Femur (tissue), 1 donor: ENCODE measurements at regions not wholly inside any gene's neighbourhood (a gene's known extent, or its start where the extent isn't known, plus 50 kb on each side); places are given as distances from the start of the nearest gene placed in this dataset.
"Not testable (repeated sequence)": the region's sequence is repeated elsewhere in the genome, so short reads cannot be mapped to it uniquely, and the experiment has no call there.

ENCODE experiments used
- DNase-seq: peaks from one replicate; pipeline ENCODE4 v3.0.0-alpha.2; 2017

DNA sequence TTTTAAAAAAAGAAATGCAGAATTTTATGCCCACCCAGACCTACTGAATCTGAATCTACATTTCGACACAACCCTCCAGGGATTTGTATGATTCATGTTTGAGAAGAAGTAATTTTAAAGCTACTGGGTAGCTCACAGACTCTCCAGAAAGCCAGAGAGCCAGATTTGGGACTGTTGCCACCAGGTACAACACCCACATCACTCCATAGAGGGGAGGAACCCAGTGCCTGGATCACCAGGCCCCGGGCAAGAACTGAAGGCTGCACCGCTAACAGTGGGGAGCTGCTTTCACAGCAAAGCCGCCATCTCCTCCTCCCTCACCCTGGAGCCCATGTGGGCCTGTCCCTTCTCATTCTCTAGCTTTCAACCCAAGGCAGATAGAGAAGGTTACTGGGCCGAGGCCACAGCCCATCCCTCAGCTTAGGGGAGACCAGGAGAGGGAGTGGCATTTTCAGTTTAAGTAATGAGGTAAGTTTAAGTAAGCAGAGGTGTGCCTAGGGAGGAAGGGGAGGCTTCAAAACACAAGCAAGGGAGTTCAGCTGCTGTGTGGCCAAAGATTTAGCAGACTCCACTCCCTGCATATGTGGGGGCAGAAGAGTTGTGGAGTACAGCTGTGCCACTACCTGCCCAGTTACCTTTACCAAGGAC lies 109.8 kb downstream of the IL12A start:
- DNase-seq = no peak

DNA sequence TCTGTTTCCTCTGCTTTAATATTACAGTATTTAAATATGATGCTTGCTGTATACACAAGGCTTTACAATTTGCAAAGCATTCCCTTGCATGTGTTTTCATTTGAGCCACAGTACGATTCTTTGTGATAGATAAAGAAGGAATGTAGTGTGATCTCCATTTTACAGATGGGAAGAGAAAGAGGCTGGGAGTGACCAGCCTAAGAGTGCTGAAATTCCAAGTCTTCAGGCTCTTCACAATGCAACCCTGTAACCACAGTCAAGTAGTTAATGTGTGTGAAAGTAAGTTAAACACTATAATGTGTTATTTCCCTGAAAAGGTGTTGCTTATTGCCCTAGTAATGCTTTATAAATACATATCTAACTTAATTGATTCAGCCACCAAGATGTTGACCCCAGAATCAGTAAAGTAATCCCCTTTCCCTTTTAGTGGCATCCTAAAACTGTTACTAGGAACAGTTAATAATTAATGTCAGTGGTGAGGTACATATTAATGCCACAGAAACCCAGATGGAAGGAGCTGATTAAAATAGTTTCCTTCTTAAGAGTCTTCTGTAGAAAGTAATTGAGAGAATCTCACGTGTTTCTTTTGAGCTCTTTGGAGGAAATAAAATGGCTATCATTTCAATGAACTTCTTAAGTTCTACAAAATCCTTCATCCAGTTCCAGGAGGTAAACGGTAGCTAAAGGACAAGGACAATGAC lies 110.4 kb downstream of the IL12A start:
- DNase-seq = no peak

DNA sequence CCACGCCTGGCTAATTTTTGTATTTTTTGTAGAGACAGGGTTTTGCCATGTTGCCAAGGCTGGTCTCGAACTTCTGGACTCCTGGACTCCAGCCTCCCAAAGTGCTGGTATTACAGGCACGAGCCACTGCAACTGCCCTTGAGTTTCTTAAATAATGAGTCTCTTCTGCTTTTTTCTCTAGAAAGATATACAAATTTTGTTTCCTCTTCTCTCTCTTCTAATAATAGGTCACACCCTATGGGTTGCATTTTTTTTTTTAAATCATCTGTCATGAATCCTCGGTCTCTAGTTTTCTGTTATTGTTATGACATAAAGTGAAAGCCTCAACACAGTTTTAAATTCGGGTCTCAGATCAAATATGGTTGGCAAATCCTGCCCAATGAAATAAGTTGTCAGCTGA lies 111.2 kb downstream of the IL12A start:
- DNase-seq = no peak

GRCh38 chr3:160100610-160101009 lies 112.0 kb downstream of the IL12A start:
- DNase-seq = no peak

DNA sequence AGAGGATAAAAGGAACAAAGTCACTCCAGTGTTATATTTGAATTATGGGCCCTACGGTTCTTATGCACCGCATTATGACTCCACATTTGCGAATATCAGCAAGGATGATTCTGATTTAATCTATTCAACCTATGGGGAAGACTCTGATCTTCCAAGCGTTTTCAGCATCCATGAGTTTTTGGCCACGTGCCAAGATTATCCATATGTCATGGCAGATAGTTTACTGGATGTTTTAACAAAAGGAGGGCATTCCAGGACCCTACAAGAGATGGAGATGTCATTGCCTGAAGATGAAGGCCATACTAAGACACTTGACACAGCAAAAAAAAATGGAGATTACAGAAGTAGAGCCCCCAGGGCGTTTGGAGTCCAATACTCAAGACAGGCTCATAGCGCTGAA lies 113.4 kb downstream of the IL12A start:
- DNase-seq = not testable (repeated sequence)

- DNase-seq = no peak
Observed at GRCh38 chr3:160103397-160103796, 114.8 kb downstream of the IL12A start.

GRCh38 chr3:160105907-160106584 lies 117.4 kb downstream of the IL12A start:
- DNase-seq = no peak

GRCh38 chr3:160106905-160107861 lies 118.0 kb upstream of the C3orf80 start:
- no peak for DNase-seq

DNA sequence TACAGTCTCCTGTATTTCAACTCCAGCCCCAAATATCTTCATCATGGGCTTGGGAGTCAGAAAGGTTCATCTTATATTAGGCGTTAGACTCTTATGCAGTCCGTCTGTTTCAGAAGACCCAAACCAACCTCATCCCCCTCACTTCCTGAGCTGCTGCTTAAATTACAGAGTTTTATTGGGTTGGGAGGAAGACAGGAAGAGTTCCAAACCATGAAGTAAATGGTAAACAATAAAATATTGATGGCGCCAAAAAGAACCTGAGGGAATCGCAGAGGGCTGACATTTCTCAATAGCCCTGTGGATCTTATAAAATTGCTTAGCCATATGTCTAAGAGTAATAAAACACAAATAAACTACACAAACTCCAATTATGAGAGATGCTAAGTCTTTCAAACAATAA lies 116.9 kb upstream of the C3orf80 start:
- DNase-seq = no peak

- DNase-seq = no peak
Observed at GRCh38 chr3:160112481-160112880, 112.7 kb upstream of the C3orf80 start.

- DNase-seq = no peak
Observed at GRCh38 chr3:160112996-160113395, 112.2 kb upstream of the C3orf80 start.

- DNase-seq = no peak
Observed at GRCh38 chr3:160114355-160114995, 110.7 kb upstream of the C3orf80 start.

GRCh38 chr3:160115387-160115786 lies 109.8 kb upstream of the C3orf80 start:
- DNase-seq = no peak

DNA sequence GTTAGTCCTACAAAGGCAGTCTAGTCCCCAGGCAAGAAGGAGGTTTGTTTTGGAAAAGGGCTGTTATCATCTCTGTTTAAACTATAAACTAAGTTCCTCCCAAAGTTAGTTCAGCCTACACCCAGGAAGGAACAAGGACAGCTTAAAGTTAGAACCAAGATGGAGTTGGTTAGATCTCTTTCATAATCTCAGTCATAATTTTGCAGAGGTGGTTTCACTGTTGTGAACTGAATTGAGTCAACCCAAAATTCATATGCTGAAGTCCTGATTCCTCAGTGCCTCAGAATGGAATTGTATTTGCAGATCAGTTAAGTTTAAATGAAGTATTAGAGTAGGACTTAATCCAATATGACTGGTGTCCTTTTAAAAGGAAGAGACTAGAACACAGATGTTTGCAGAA lies 101.0 kb upstream of the C3orf80 start:
- DNase-seq = no peak

GRCh38 chr3:160125258-160125657 lies 100.0 kb upstream of the C3orf80 start:
- DNase-seq = no peak

DNA sequence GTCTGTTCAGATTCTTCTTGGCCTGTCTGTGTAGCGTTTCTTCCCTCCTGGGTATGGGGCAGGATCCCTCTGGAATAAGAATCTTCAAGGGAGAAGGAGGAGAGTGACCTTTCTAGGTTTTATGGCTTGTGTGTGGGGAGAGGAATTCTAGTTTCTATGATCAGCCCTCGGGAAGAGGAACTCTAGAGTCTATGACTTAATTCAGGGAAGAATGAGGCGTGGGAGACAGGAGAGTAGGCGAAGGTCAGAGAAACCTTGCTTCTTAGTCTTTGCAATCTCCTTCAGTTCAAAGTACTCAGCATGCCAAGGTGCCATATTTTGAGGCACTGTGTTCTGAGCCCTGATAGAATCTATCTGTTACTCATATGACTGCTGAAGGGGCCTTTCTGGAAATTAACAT lies 99.2 kb upstream of the C3orf80 start:
- DNase-seq = no peak

GRCh38 chr3:160126761-160127160 lies 98.5 kb upstream of the C3orf80 start:
- no peak for DNase-seq

DNA sequence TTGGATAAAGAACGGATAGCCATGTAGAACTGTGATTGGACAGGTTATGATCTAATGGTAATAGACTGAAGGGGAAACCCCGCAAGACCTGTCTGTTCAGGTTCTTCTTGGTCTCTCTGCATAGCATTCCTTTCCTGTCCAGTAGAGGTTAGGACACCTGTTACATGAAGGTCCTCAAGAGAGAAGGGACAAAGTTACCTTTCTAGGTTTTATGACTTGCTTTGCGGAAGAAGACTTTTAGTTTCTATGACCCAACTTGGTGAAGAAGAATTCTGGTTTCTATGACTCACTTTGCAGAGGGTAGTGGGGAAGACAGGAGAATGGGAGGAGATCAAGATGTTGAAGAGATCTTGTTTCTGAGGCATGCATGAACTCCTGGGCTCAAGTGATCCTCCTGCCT lies 97.9 kb upstream of the C3orf80 start:
- no peak for DNase-seq

DNA sequence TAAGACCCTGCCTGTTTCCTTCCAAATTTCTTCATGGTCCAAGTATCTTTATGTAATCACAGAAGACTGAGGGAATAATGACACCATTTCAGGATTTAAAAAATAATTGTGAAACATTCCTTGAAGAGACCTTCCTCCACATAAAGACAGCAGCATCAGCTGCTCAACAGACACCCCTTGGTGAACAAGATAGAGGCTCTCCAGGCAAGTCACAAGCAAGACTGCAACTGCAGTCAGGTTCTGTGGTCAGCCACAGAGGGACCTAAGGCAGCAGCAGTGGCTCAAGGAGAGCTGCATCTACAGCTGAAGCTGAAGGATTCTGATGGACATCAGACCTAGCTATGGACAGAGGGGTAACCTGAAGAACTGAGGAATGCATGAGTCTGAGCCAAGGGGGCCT lies 97.2 kb upstream of the C3orf80 start:
- no peak for DNase-seq

GRCh38 chr3:160129459-160130061 lies 95.7 kb upstream of the C3orf80 start:
- no peak for DNase-seq

- no peak for DNase-seq
Observed at GRCh38 chr3:160130071-160130470, 95.2 kb upstream of the C3orf80 start.

GRCh38 chr3:160130950-160131349 lies 94.3 kb upstream of the C3orf80 start:
- no peak for DNase-seq
